ENCODE measurements at regions not wholly inside any gene's neighbourhood (a gene's known extent, or its start where the extent isn't known, plus 50 kb on each side); places are given as distances from the start of the nearest gene placed in this dataset.

DNA sequence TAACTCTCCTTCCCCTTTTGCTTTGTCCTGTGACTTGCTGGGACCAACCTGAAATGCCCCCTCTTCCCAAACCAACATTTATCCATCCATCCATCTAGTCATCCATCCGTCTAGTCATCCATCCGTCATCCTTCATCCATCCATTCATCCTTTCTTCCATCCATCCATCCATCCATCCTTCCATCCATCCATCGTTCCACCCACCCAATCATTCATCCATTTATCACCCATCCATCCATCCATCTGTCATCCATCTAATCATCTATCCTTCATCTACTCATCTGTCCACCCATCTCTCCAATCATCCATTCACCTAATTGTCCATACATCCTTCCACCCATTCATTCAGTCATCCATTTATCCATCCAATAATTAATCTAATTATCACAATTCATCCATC, 92.7 kb downstream of the EDN3 start:
- POLR2A ChIA-PET (ENCODE audit: partially characterized antibody): no interaction called here
- Histone ChIP-seq H3K79me1 (ENCODE audit: low read depth, low read length) (no peaks in the 10 kb centered on the region), H3K4ac (replicated peaks; ENCODE audit: insufficient read length, low read depth, low read length) (no peak overlapping the region)

More for the DNA sequence above, 92.7 kb downstream of the EDN3 start:
- no peak overlapping the region for H4K5ac ChIP-seq (ENCODE audit: insufficient read length, low read depth, low read length)
- no peaks in the 10 kb centered on the region for H3K36me3 ChIP-seq (ENCODE audit: control insufficient read depth in 2 of 4, insufficient read depth in 4 of 4, low read length in 3 of 4)
- no peak overlapping the region for H3K9ac ChIP-seq (replicated peaks in 1 of 4; ENCODE audit: extremely low read depth in 1 of 4, low read depth in 3 of 4, low read length in 3 of 4)
- H2BK12ac ChIP-seq (ENCODE audit: low read depth, low read length): no peak overlapping the region
- H2BK5ac ChIP-seq (ENCODE audit: low read depth, low read length): no peak overlapping the region
- H2BK15ac ChIP-seq (ENCODE audit: low read length): no peak overlapping the region
- no peaks in the 10 kb centered on the region for H4K20me1 ChIP-seq (replicated peaks in 1 of 2; ENCODE audit: control insufficient read depth in 1 of 2, insufficient read depth in 2 of 2, low read length in 2 of 2)
- no peaks in the 10 kb centered on the region; a peak in 1 of 4 replicates for H3K9me3 ChIP-seq (ENCODE audit: insufficient read depth in 2 of 2, low read depth in 1 of 2, low read length in 1 of 2)
- H2BK120ac ChIP-seq (replicated peaks; ENCODE audit: low read depth, low read length): no peak overlapping the region
- H3K27me3 ChIP-seq (replicated peaks in 1 of 4; ENCODE audit: control insufficient read depth in 3 of 4, extremely low read depth in 1 of 4, insufficient read depth in 3 of 4, low read length in 3 of 4): no peaks in the 10 kb centered on the region
- CTCF ChIA-PET (ENCODE audit: partially characterized antibody): interaction anchor here (1.3 kb wide), 1 partner anchor 11 kb away, joined by 4 read pairs; no protein-coding TSS in a partner anchor
- no peak overlapping the region for H2BK20ac ChIP-seq (ENCODE audit: low read length)
- TF ChIP-seq SP4 (IDR thresholded peaks at IDR 0.05; ENCODE audit: low read length): no peak
- TF ChIP-seq SIX5 (IDR thresholded peaks at IDR 0.05; ENCODE audit: low read depth, low read length): no peak
- TF ChIP-seq GTF2F1 (IDR thresholded peaks at IDR 0.05; ENCODE audit: borderline replicate concordance, low read depth, low read length): no peak
- TF ChIP-seq, protein P1, sequence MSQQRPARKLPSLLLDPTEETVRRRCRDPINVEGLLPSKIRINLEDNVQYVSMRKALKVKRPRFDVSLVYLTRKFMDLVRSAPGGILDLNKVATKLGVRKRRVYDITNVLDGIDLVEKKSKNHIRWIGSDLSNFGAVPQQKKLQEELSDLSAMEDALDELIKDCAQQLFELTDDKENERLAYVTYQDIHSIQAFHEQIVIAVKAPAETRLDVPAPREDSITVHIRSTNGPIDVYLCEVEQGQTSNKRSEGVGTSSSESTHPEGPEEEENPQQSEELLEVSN (IDR thresholded peaks at IDR 0.05): no peak
- TF ChIP-seq JUN (IDR thresholded peaks at IDR 0.05; ENCODE audit: low read depth, low read length): no peak
- no peak for TF ChIP-seq YY1 (IDR thresholded peaks at IDR 0.05; ENCODE audit: low read depth, low read length)
- TF ChIP-seq GABPA (IDR thresholded peaks at IDR 0.05; ENCODE audit: borderline replicate concordance, insufficient read depth, low read length): no peak
- TF ChIP-seq EP300 (IDR thresholded peaks at IDR 0.05; ENCODE audit: borderline replicate concordance in 1 of 2, low read depth in 2 of 2, low read length in 2 of 2): no peak
- TF ChIP-seq TAF7 (optimal IDR thresholded peaks at IDR 0.05; ENCODE audit: borderline replicate concordance, low read depth, low read length): no peak
- DNase-seq (ENCODE audit: low read depth in 1 of 2, low spot score in 2 of 2): no peak
- no peaks in the 10 kb centered on the region for H3K79me2 ChIP-seq (ENCODE audit: control insufficient read depth in 1 of 2, insufficient read depth in 2 of 2, low read length in 2 of 2)
- H4K91ac ChIP-seq (replicated peaks; ENCODE audit: insufficient read length, low read length): no peak overlapping the region
- no peak overlapping the region for H3K18ac ChIP-seq (ENCODE audit: extremely low read depth, low read length)
- H3K4me2 ChIP-seq (ENCODE audit: insufficient read depth in 1 of 2, low read depth in 2 of 2, low read length in 2 of 2): no peak overlapping the region
- no peak overlapping the region for H2AK5ac ChIP-seq (ENCODE audit: low read depth, low read length)
- H4K8ac ChIP-seq (ENCODE audit: extremely low read depth, insufficient read depth, low read length): no peak overlapping the region
- no peak for FAIRE-seq
- H3K23me2 ChIP-seq (ENCODE audit: low read depth, low read length): peaks cover 5% of the 10 kb centered on the region; the same call in 1 of the 2 replicates
- peak overlapping the region; percentile 52 for H3K56ac ChIP-seq (replicated peaks; ENCODE audit: insufficient read length, low read depth, low read length)
- H3K27ac ChIP-seq (ENCODE audit: low read depth, low read length): no peak overlapping the region
- no peak overlapping the region for H2AFZ ChIP-seq (ENCODE audit: low read length)
- no peak overlapping the region for H3K23ac ChIP-seq (ENCODE audit: insufficient read length)
- no peaks in the 10 kb centered on the region for H3K4me1 ChIP-seq (replicated peaks in 1 of 4; ENCODE audit: control insufficient read depth in 3 of 4, insufficient read depth in 4 of 4, low read length in 3 of 4)
- no peak overlapping the region for H3K14ac ChIP-seq (ENCODE audit: insufficient read length)
- no peak overlapping the region for H3K4me3 ChIP-seq (ENCODE audit: extremely low read depth in 1 of 4, insufficient read depth in 2 of 4, low read depth in 3 of 4, low read length in 4 of 4)
- WGBS, 2 experiments (ENCODE audit: extremely low coverage in 1 of 2, insufficient coverage in 1 of 2, insufficient read length in 1 of 2, insufficient replicate concordance in 2 of 2, low coverage in 1 of 2, low lambda C conversion rate in 2 of 2, missing lambda C conversion rate in 1 of 2): 90 to 100% methylated on average over 3 of the region's 3 CpGs
